Natural killer cell (primary cell): ENCODE measurements at regions not wholly inside any gene's neighbourhood (a gene's known extent, or its start where the extent isn't known, plus 50 kb on each side); places are given as distances from the start of the nearest gene placed in this dataset.

Source experiments
- ATAC-seq, 3 donors: fragments of 150-1000 bp in 2 of 3; fragments of 200-7000 bp in 1 of 3; cut with Tn5 transposase; 1 replicate in 1 of 3; 2 replicates in 2 of 3; pipeline ENCODE4 v1.10.0; 2021; ENCODE audit warnings: mild to moderate bottlenecking in 2 of 3, moderate library complexity in 2 of 3
- DNase-seq, 2 donors: peaks; one replicate each; pipeline versions ENCODE4 v3.0.0 to v3.0.0-alpha.2; 2013 to 2021; ENCODE audit warnings: mixed read lengths in 1 of 2
- H3K27ac ChIP-seq: one replicate; pipeline ENCODE4 v1.5.1; 2013; ENCODE audit warnings: mild to moderate bottlenecking, low read length
- H3K27me3 ChIP-seq: one replicate; pipeline ENCODE4 v1.6.1; 2013; ENCODE audit warnings: low read length; ENCODE audit not compliant: control insufficient read depth, insufficient read depth
- H3K36me3 ChIP-seq: one replicate; pipeline ENCODE4 v1.6.1; 2013; ENCODE audit warnings: low read length; ENCODE audit not compliant: control insufficient read depth, insufficient read depth
- H3K4me1 ChIP-seq: one replicate; pipeline ENCODE4 v1.6.1; 2013; ENCODE audit warnings: low read length; ENCODE audit not compliant: control insufficient read depth, insufficient read depth
- H3K4me3 ChIP-seq: one replicate; pipeline ENCODE4 v1.5.1; 2013; ENCODE audit warnings: low read length
- H3K9me3 ChIP-seq: one replicate; pipeline ENCODE4 v1.6.1; 2013; ENCODE audit warnings: low read length; ENCODE audit not compliant: control insufficient read depth, insufficient read depth
- H3K27ac Mint-ChIP-seq, 2 donors: one replicate each; pipeline ENCODE4 v1.8.0; 2022; ENCODE audit warnings: mild to moderate bottlenecking in 2 of 2, mixed read lengths in 2 of 2, moderate library complexity in 1 of 2
- H3K27me3 Mint-ChIP-seq, 2 donors: one replicate each; pipeline ENCODE4 v1.8.0; 2022; ENCODE audit warnings: low read depth in 2 of 2, mixed read lengths in 2 of 2
- H3K36me3 Mint-ChIP-seq: one replicate; pipeline ENCODE4 v1.8.0; 2022; ENCODE audit warnings: mixed read lengths
- H3K4me1 Mint-ChIP-seq, 2 donors: one replicate each; pipeline ENCODE4 v1.8.0; 2022; ENCODE audit warnings: mixed read lengths in 2 of 2
- H3K4me3 Mint-ChIP-seq: one replicate; pipeline ENCODE4 v1.8.0; 2022; ENCODE audit warnings: mild to moderate bottlenecking, moderate library complexity, mixed read lengths
- H3K9me3 Mint-ChIP-seq, 2 donors: one replicate each; pipeline ENCODE4 v1.8.0; 2022; ENCODE audit warnings: mixed read lengths in 2 of 2
- WGBS: methylation state at CpG from one replicate; pipeline ENCODE4 v1.1.7; 2013; ENCODE audit warnings: missing lambda C conversion rate; ENCODE audit not compliant: insufficient coverage; 5-methylcytosine and 5-hydroxymethylcytosine counted together
- intact Hi-C: fragments of 100-400 bp; cut with micrococcal nuclease; formaldehyde crosslinking; loops from one replicate; pipeline ENCODE4 v1.14.2; 2022
- TF ChIP-seq, protein P1 (sequence below): fragments of 200-600 bp; IDR thresholded peaks from one replicate; pipeline ENCODE4 v1.8.0; 2022; ENCODE audit warnings: antibody characterized with exemption

DNA sequence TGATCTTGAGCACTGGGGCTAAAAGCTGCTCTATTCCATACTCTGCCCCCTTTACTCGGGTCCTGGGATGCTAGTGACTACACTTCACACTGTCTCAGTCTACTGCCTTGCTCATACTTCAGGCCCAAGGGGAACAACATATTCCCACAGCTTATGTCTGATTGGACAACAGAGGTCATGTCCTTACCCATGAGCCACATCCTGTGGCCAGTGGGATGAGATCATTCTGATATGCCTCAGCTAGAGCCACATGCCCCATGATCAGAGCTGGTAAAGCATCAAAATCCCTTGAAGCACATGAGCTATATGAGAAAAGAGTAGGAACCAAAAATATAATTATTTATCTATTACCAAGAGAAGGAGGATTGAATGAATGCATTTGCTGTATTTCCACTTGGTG, 290.1 kb upstream of the TSHZ3 start:
- peaks cover 9 to 19% of the 10 kb centered on the region in 2 donors for H3K27me3 Mint-ChIP-seq
- no peaks in the 10 kb centered on the region for H3K36me3 Mint-ChIP-seq
- TF ChIP-seq, protein P1, sequence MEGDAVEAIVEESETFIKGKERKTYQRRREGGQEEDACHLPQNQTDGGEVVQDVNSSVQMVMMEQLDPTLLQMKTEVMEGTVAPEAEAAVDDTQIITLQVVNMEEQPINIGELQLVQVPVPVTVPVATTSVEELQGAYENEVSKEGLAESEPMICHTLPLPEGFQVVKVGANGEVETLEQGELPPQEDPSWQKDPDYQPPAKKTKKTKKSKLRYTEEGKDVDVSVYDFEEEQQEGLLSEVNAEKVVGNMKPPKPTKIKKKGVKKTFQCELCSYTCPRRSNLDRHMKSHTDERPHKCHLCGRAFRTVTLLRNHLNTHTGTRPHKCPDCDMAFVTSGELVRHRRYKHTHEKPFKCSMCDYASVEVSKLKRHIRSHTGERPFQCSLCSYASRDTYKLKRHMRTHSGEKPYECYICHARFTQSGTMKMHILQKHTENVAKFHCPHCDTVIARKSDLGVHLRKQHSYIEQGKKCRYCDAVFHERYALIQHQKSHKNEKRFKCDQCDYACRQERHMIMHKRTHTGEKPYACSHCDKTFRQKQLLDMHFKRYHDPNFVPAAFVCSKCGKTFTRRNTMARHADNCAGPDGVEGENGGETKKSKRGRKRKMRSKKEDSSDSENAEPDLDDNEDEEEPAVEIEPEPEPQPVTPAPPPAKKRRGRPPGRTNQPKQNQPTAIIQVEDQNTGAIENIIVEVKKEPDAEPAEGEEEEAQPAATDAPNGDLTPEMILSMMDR: no peak
- no peak for DNase-seq
- Histone ChIP-seq H3K36me3 (no peaks in the 10 kb centered on the region), H3K4me3 (no peak overlapping the region), H3K4me1 (no peaks in the 10 kb centered on the region), H3K27ac (no peak overlapping the region), H3K27me3 (no peaks in the 10 kb centered on the region), H3K9me3 (no peaks in the 10 kb centered on the region)
- intact Hi-C loops: no loop called here
- WGBS: 62% methylated on average over 1 of the region's 1 CpG
- peaks cover 0 to 2% of the 10 kb centered on the region in 2 donors for H3K9me3 Mint-ChIP-seq
- H3K4me3 Mint-ChIP-seq: no peak overlapping the region
- no peak overlapping the region for H3K27ac Mint-ChIP-seq
- no peaks in the 10 kb centered on the region for H3K4me1 Mint-ChIP-seq
- ATAC-seq: no peak

DNA sequence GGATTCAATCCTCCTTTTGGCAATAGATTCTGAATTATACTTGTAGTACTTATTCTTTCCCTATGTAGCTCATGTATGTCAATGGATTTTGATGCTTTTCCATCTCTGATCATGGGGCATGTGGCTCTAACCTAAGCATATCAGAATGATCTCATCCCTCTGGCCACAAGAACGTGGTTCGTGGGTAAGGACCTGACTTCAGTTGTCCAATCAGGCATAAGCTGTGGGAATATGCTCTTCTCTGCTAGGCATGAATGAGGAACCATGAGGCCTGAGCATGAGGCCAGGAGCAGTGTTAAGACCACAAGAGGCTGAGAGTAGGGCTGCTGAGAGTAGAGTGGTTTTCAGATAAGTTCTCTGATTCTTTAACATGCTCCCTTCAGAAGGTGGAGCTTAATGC, 292.4 kb upstream of the TSHZ3 start:
- Histone ChIP-seq H3K36me3 (no peaks in the 10 kb centered on the region), H3K4me3 (no peak overlapping the region), H3K9me3 (no peaks in the 10 kb centered on the region), H3K27me3 (no peaks in the 10 kb centered on the region), H3K4me1 (no peaks in the 10 kb centered on the region), H3K27ac (no peak overlapping the region)
- Mint-ChIP-seq H3K4me1 (no peaks in the 10 kb centered on the region), H3K36me3 (no peaks in the 10 kb centered on the region), H3K4me3 (no peak overlapping the region), H3K9me3 (peaks cover 4 to 5% of the 10 kb centered on the region in 2 donors), H3K27me3 (peaks cover 9 to 13% of the 10 kb centered on the region in 2 donors), H3K27ac (no peak overlapping the region)
- TF ChIP-seq, protein P1: no peak
- intact Hi-C loops: no loop called here
- DNase-seq: no peak
- no peak for ATAC-seq
- WGBS: 46% methylated on average over 2 of the region's 2 CpGs

DNA sequence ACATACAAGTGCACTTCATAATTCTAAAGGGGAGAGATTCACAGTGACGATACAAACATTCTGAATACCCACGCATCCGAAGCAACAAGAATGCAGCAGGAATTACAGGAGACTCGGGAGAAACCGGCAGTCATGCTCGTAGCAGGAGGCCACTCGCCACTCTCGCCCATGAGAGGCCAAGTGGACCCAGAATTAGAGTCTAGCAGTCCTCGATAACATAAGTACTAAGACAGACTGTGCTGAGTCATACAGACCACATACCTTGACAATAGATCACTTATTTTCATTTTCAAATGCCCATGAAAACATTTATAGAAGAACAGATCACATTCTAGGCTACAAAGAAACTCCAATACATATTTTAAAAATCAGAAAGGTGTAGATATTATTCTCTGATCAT, 299.1 kb upstream of the TSHZ3 start:
- H3K4me3 Mint-ChIP-seq: no peak overlapping the region
- Histone ChIP-seq H3K27me3 (no peaks in the 10 kb centered on the region), H3K36me3 (no peaks in the 10 kb centered on the region), H3K4me3 (no peak overlapping the region), H3K9me3 (no peaks in the 10 kb centered on the region), H3K4me1 (no peaks in the 10 kb centered on the region), H3K27ac (no peak overlapping the region)
- WGBS: 77% methylated on average over 9 of the region's 9 CpGs
- H3K4me1 Mint-ChIP-seq: no peaks in the 10 kb centered on the region
- intact Hi-C loops: no loop called here
- ATAC-seq (no peak), DNase-seq (no peak)
- peaks cover 3 to 4% of the 10 kb centered on the region in 2 donors for H3K9me3 Mint-ChIP-seq
- H3K36me3 Mint-ChIP-seq: no peaks in the 10 kb centered on the region
- no peak overlapping the region for H3K27ac Mint-ChIP-seq
- TF ChIP-seq, protein P1: no peak
- peaks cover 3 to 7% of the 10 kb centered on the region in 2 donors for H3K27me3 Mint-ChIP-seq

DNA sequence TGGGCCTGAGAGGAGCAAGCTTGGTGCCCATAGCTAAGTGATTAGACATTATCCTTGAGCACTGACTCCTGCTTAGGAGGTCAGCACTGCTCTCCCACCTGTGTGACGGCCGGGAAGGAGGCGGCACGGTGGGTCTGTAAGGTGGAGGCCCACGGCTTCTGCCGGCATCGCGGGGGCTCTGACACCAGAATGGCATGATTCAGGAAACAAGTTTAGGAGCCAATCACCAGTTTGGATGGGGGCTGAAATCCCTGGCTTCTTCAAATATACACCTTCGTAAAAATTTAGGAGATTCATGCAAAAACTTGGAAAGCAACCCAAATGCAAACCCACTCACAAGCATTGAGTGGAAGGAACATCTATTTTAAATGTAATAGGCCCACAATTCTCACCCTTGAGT, 307.3 kb upstream of the TSHZ3 start:
- no peaks in the 10 kb centered on the region for H3K36me3 Mint-ChIP-seq
- no peaks in the 10 kb centered on the region for H3K4me1 ChIP-seq
- H3K4me3 ChIP-seq: no peak overlapping the region
- no peak overlapping the region for H3K27ac ChIP-seq
- intact Hi-C loops: no loop called here
- no peaks in the 10 kb centered on the region for H3K27me3 ChIP-seq
- no peaks in the 10 kb centered on the region for H3K4me1 Mint-ChIP-seq
- DNase-seq: no peak
- no peaks in the 10 kb centered on the region for H3K36me3 ChIP-seq
- 91% methylated on average over 9 of the region's 9 CpGs for WGBS
- H3K27ac Mint-ChIP-seq: no peak overlapping the region
- H3K27me3 Mint-ChIP-seq: peaks cover 4 to 10% of the 10 kb centered on the region in 2 donors
- no peak overlapping the region for H3K4me3 Mint-ChIP-seq
- TF ChIP-seq, protein P1: no peak
- ATAC-seq: no peak
- H3K9me3 Mint-ChIP-seq: no peaks in the 10 kb centered on the region
- no peaks in the 10 kb centered on the region for H3K9me3 ChIP-seq
